HepG2 (cell line): ENCODE measurements at regions not wholly inside any gene's neighbourhood (a gene's known extent, or its start where the extent isn't known, plus 50 kb on each side); places are given as distances from the start of the nearest gene placed in this dataset.

ENCODE experiments used
- EEA1 ChIP-seq: sonication (generic); formaldehyde crosslinking; IDR thresholded peaks from 2 replicates; pipeline ENCODE4 v1.5.1; 2020; ENCODE audit warnings: mild to moderate bottlenecking, missing genetic modification reagents, borderline replicate concordance
- HOXA3 ChIP-seq: sonication (generic); formaldehyde crosslinking; IDR thresholded peaks from 2 replicates; pipeline ENCODE4 v1.5.0; 2020; ENCODE audit warnings: missing genetic modification reagents
- SMARCC2 ChIP-seq: fragments of 450-650 bp; IDR thresholded peaks from 2 replicates; pipeline ENCODE4 v1.6.1; 2017; ENCODE audit warnings: antibody characterized with exemption, mild to moderate bottlenecking
- SMYD3 ChIP-seq: sonication (generic); formaldehyde crosslinking; IDR thresholded peaks from 2 replicates; pipeline ENCODE4 v1.8.1; 2023; ENCODE audit warnings: mild to moderate bottlenecking, missing genetic modification reagents
- TCF7 ChIP-seq: sonication (generic); IDR thresholded peaks from 2 replicates; pipeline ENCODE4 v1.6.1; 2016; ENCODE audit warnings: antibody characterized with exemption, low read depth
- TSC22D2 ChIP-seq: sonication (generic); formaldehyde crosslinking; IDR thresholded peaks from 2 replicates; pipeline ENCODE4 v1.5.1; 2020; ENCODE audit warnings: missing genetic modification reagents, mild to moderate bottlenecking, borderline replicate concordance
- ZNF33B ChIP-seq: sonication (generic); formaldehyde crosslinking; IDR thresholded peaks from 2 replicates; pipeline ENCODE4 v1.5.1; 2020; ENCODE audit warnings: mild to moderate bottlenecking, missing genetic modification reagents
- ZNF562 ChIP-seq: sonication (generic); formaldehyde crosslinking; IDR thresholded peaks from 2 replicates; pipeline ENCODE4 v1.8.0; 2022; ENCODE audit warnings: missing genetic modification reagents, borderline replicate concordance
- ZNF792 ChIP-seq: IDR thresholded peaks from 2 replicates; pipeline ENCODE4 v1.6.1; 2016
- TF ChIP-seq, protein P1 (sequence below): sonication (generic); formaldehyde crosslinking; IDR thresholded peaks from 2 replicates; pipeline ENCODE4 v1.4.0; 2020; ENCODE audit warnings: missing genetic modification reagents, mild to moderate bottlenecking, borderline replicate concordance
- TF ChIP-seq, protein P2 (sequence below): sonication (generic); formaldehyde crosslinking; IDR thresholded peaks from 2 replicates; pipeline ENCODE4 v1.4.0; 2020; ENCODE audit warnings: missing genetic modification reagents
- TF ChIP-seq, protein P3 (sequence below): sonication (generic); formaldehyde crosslinking; IDR thresholded peaks from 2 replicates; pipeline ENCODE4 v1.5.0; 2020; ENCODE audit warnings: mild to moderate bottlenecking, missing genetic modification reagents, moderate library complexity

DNA sequence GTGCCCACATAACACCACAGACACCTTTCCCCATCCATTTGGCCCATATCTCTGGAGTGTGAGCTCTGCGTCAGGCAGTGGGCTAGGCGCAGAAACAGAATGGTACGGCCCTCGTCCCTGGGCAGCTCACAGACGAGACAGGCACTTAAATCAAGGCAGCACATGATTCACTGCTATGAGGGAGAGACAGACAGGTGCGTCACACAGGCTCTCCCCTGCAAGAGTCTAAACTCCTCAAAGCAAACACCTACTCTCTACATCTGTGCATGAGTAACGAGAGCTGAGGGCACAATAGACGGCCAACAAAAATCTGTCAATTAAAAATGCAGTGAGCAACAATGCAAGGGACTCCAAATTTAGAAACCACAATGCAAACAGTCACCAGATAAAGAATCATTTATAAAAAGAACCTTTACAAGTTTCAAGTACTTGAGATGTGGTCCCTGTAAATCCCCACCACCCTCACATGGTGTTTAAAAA is 348.9 kb downstream of the UQCRFS1 start (continued):
- TF ChIP-seq, protein P1, sequence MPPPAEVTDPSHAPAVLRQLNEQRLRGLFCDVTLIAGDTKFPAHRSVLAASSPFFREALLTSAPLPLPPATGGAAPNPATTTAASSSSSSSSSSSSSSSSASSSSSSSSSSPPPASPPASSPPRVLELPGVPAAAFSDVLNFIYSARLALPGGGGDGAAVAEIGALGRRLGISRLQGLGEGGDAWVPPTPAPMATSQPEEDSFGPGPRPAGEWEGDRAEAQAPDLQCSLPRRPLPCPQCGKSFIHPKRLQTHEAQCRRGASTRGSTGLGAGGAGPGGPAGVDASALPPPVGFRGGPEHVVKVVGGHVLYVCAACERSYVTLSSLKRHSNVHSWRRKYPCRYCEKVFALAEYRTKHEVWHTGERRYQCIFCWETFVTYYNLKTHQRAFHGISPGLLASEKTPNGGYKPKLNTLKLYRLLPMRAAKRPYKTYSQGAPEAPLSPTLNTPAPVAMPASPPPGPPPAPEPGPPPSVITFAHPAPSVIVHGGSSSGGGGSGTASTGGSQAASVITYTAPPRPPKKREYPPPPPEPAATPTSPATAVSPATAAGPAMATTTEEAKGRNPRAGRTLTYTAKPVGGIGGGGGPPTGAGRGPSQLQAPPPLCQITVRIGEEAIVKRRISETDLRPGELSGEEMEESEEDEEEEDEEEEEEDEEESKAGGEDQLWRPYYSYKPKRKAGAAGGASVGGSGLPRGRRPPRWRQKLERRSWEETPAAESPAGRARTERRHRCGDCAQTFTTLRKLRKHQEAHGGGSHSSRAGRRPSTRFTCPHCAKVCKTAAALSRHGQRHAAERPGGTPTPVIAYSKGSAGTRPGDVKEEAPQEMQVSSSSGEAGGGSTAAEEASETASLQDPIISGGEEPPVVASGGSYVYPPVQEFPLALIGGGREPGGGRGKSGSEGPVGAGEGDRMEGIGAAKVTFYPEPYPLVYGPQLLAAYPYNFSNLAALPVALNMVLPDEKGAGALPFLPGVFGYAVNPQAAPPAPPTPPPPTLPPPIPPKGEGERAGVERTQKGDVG = no peak
- TF ChIP-seq EEA1 (CRISPR knock-in tag) = no peak
- no peak for TF ChIP-seq TCF7
- no peak for TF ChIP-seq ZNF792 (CRISPR knock-in tag)
- TF ChIP-seq ZNF562 = no peak
- TF ChIP-seq, protein P2, sequence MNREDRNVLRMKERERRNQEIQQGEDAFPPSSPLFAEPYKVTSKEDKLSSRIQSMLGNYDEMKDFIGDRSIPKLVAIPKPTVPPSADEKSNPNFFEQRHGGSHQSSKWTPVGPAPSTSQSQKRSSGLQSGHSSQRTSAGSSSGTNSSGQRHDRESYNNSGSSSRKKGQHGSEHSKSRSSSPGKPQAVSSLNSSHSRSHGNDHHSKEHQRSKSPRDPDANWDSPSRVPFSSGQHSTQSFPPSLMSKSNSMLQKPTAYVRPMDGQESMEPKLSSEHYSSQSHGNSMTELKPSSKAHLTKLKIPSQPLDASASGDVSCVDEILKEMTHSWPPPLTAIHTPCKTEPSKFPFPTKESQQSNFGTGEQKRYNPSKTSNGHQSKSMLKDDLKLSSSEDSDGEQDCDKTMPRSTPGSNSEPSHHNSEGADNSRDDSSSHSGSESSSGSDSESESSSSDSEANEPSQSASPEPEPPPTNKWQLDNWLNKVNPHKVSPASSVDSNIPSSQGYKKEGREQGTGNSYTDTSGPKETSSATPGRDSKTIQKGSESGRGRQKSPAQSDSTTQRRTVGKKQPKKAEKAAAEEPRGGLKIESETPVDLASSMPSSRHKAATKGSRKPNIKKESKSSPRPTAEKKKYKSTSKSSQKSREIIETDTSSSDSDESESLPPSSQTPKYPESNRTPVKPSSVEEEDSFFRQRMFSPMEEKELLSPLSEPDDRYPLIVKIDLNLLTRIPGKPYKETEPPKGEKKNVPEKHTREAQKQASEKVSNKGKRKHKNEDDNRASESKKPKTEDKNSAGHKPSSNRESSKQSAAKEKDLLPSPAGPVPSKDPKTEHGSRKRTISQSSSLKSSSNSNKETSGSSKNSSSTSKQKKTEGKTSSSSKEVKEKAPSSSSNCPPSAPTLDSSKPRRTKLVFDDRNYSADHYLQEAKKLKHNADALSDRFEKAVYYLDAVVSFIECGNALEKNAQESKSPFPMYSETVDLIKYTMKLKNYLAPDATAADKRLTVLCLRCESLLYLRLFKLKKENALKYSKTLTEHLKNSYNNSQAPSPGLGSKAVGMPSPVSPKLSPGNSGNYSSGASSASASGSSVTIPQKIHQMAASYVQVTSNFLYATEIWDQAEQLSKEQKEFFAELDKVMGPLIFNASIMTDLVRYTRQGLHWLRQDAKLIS (CRISPR knock-in tag) = no peak
- TF ChIP-seq ZNF33B (CRISPR knock-in tag) = no peak
- TF ChIP-seq HOXA3 (CRISPR knock-in tag) = no peak
- TF ChIP-seq TSC22D2 (CRISPR knock-in tag) = no peak
- TF ChIP-seq SMYD3 = no peak
- TF ChIP-seq, protein P3, sequence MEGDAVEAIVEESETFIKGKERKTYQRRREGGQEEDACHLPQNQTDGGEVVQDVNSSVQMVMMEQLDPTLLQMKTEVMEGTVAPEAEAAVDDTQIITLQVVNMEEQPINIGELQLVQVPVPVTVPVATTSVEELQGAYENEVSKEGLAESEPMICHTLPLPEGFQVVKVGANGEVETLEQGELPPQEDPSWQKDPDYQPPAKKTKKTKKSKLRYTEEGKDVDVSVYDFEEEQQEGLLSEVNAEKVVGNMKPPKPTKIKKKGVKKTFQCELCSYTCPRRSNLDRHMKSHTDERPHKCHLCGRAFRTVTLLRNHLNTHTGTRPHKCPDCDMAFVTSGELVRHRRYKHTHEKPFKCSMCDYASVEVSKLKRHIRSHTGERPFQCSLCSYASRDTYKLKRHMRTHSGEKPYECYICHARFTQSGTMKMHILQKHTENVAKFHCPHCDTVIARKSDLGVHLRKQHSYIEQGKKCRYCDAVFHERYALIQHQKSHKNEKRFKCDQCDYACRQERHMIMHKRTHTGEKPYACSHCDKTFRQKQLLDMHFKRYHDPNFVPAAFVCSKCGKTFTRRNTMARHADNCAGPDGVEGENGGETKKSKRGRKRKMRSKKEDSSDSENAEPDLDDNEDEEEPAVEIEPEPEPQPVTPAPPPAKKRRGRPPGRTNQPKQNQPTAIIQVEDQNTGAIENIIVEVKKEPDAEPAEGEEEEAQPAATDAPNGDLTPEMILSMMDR = no peak
- no peak for TF ChIP-seq SMARCC2
